HG02763 (cell line): ENCODE measurements at regions not wholly inside any gene's neighbourhood (a gene's known extent, or its start where the extent isn't known, plus 50 kb on each side); places are given as distances from the start of the nearest gene placed in this dataset.
"Not testable (repeated sequence)": the region's sequence is repeated elsewhere in the genome, so short reads cannot be mapped to it uniquely, and the experiment has no call there.

ENCODE experiments used
- ATAC-seq: cut with Tn5 transposase; IDR thresholded peaks from one replicate; pipeline ENCODE4 v1.9.1; 2021; ENCODE audit warnings: mild to moderate bottlenecking, moderate library complexity; ENCODE audit not compliant: unreplicated experiment

DNA sequence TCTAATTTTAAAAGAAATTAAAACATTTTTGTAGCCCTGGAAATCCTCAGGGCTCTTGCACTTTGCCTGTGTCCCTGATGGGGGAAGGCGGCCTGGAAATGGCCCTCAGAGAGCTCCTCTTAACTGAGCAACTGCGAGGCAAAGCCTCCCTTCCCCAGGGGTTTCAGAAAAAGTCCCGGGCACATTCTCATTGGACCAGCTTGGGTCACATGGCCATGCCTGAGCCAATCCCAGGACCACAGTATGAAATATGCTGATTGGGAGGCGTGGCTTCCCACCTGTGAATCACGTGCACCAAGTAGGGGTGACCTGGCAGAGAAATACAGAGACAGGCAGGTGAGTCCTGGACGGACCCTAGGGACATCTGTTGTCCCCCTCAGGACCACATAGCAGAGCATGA lies 90.4 kb upstream of the SFSWAP start:
- no peak for ATAC-seq

DNA sequence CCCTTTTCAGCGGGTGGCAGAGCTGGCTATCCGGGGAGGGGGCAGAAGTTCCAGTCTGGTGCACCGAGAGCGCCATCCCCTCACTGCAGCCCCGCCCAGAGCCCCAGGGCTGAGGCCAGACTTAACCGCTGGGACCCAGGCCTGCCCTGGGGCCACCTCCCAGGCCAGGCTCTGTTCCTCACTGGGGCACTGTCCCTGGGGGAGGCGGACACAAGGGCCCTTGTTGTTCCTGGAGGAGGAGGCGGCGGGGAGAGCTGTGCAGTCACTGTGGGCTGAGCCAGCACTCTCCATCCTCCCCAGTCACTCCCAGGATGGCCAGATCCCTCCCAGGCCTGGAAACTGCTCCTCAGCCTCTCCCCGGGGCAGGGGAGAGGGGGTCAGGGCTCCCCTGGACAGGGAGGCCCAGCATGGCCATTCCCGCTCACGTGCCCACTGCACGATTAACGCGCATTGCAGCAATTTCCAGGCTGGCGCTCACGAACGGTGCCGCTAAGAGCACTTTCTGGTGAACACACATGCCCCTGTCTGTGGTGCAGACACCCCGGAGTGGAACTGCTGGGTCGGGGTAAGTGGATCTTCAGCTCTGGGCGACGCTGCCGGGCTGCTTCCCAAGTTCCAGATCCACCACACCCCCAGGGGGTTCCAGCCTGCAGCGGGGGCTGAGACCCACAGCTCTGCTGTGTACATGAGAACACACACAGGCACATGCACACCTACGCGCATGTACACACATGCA lies 89.8 kb upstream of the SFSWAP start:
- ATAC-seq, result no peak

DNA sequence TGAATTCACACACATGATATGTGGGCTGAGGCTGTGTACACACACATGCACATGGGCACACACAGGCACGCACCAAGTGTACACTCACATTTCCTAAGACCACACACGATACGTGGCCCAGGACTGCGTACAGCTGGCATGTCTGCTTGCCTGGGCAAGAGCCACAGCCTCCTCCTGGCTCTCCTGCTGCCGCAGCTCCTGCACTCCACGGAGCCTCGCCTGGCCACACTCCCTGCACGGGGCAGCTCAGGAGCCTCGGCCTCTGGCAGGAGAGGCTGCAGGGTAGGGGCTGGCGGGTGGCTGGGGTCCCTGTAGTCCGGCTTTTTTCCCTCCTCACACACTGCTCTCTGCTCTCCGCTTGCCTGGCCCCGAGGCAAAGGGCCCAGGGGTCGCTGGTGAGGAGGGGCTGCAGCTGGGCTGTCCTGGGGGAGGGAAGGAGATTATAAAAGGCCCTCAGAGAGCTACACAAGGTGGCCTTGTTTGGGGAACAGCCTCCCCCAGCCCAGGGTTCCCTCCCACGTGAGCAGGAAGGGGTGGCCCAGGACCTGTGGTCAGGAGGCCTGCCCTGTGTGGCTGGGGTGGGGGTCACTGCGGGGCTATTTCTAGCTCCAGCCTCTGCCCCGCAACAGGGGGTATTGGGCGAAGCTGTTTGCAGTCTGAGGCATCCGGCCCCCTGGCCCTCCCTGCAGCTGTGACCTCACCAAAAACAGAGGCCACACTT lies 89.0 kb upstream of the SFSWAP start:
- no peak for ATAC-seq

DNA sequence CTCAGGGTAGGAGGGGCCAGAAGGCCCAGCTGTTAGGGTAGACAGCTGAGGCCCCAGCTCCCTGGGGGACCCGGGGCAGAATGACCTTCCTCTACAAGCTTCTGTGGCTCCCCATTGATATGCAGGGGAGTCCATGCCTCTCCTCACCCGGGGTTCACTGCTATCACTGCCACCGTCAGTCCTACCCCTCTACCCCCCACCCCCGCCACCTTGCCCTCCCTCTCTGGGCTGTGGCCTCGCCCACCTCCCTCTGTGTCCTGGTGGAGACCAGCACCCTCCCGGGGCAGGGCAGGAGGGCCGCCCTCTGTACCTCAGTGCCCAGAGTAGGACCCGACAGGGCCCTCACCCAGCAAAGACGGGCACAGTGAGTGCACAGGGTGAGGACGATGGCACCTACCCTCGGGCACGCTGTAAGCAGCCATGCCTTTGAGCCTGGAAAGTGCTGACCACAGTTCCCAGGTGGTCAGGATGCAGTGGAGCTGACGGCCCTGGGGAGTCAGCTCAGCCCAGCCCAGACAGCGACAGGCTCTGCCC lies 88.4 kb upstream of the SFSWAP start:
- no peak for ATAC-seq

DNA sequence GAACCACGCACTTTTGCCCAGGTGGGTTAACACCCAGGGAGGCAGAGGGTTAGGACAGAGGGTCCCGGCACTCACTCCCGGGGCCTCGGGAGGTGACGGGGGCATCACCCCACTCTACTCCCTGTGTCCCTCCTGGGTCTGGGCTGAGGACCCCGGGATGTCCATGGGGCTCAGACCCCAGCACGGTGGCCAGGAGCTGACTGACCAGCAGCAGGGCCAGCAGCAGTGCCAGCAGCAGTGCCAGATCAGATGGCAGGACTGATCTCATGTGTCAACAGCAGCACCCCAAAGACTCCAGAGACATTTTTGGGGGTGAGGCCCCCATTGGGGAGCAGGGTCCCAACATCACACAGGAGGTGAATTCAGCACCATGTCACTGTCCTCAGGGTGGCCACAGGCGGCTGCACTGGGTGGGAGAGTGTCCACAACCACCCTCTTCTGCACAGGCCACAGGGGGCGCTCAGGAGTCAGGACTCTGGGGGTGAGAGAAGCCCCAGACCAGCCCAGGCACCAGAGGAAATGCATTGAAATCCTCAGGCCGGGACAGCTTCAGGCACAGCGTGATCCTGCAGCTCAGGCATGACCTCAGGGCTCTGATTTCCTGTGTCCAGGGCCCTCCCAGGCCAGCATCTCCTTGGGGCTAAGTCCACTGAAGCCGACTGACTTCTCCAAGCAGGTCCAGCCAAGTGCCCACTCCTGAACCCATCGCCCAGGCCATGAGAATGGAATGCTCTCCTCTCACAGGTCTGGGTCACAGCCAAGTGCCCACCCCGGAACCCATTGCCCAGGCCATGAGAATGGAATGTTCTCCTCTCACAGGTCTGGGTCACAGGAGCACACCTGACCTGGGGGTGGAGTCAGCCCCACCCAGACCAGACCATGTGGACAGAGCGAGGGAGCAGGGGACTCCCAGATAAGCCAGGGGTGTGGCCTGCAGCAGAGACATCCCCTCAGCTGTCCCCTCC lies 87.2 kb upstream of the SFSWAP start:
- not testable (repeated sequence) for ATAC-seq

DNA sequence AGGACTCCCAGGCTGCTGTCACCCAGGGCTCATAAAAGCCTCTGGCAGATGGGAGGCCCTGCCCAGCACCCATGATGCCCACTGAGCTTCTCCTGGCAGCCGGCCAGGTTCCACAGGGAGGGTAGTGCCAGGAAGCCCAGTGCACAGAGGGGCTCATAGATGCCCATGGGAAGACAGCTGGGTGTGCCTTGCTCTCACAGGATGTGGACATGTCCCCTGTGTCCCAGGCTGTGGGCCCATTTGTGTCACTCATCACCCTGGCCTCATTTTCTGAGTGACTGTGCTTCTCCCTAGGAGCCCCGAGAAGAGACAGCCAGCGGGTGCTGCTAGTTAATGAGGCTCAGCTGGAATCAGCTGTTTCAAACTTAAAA lies 86.5 kb upstream of the SFSWAP start:
- ATAC-seq, result not testable (repeated sequence)

DNA sequence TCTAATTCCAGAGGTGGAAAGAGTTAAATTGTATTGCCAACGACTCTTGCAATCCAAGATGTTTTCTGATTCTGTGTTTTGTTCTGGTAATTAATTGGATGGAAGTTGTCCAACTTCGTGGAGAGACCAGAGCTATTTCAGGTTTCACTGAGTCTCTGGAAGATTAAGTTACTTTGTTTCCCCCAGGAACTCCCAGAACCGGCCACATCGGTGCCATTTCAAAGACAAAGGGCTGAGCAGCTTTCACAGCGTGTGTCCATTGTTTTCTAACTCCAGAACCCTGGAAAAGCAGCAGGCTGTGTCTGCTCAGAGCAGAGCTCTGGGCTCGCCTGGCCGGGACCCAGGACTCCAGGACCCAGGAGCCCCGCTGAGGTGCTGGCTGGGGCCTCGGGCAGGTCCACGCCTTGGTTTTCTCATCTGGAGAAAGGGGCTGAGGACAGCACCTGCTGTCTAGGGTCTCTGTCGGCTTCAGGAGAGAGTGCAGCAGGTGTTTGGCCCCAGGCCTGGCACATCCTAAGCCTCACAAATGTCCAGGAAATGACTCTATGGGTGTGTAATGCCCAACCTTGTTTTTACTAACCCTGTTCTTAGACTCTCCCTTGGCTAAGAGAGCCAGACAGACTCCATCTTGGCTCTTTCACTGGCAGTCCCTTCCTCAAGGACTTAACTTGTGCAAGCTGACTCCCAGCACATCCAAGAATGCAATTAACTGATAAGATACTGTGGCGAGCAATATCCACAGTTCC lies 86.0 kb upstream of the SFSWAP start:
- not testable (repeated sequence) for ATAC-seq

DNA sequence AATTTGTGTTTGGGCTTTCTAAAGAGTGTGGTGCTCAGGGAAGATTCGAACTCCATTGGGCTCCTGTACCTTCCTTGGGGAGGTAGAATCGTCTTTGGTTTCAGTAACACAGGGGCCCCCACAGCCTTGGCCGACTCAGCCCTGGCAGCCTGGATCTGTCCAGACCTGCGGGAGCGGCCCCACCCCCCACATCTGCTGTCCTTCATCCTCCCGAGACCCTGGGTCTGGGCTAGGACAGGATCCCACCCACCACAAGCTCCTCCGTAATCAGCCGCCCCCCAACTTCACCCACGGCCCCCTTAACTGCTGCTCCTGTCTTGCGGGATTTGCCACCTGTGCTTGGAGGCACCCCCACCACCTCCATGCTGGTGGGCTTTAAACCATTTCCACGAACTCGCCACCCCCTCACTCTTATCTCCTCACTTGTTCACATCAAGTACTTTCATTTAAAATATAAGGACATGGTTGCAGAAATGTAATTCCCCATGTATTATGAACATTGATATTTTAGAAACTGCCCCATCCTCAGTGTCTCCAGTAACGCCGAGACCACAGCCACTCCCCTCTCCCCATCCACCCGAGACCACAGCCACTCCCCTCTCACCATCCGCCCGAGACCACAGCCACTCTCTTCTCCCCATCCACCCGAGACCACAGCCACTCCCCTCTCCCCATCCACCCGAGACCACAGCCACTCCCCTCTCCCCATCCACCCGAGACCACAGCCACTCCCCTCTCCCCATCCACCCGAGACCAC lies 84.7 kb upstream of the SFSWAP start:
- not testable (repeated sequence) for ATAC-seq

DNA sequence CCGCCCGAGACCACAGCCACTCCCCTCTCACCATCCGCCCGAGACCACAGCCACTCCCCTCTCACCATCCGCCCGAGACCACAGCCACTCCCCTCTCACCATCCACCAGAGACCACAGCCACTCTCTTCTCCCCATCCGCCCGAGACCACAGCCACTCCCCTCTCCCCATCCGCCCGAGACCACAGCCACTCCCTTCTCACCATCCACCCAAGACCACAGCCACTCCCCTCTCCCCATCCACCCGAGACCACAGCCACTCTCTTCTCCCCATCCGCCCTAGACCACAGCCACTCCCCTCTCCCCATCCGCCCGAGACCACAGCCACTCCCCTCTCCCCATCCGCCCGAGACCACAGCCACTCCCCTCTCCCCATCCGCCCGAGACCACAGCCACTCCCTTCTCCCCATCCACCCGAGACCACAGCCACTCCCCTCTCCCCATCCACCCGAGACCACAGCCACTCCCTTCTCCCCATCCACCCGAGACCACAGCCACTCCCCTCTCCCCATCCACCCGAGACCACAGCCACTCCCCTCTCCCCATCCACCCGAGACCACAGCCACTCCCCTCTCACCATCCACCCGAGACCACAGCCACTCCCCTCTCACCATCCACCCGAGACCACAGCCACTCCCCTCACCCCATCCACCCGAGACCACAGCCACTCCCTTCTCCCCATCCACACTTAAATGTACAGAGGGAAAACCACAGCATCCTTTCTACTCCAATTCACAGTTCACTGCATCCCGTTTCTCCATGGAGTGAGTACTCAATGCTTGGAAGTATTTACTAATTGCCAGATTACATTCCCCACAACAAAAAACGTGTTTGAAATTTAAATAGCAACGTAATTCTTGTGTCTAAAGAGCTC lies 83.5 kb upstream of the SFSWAP start:
- not testable (repeated sequence) for ATAC-seq

DNA sequence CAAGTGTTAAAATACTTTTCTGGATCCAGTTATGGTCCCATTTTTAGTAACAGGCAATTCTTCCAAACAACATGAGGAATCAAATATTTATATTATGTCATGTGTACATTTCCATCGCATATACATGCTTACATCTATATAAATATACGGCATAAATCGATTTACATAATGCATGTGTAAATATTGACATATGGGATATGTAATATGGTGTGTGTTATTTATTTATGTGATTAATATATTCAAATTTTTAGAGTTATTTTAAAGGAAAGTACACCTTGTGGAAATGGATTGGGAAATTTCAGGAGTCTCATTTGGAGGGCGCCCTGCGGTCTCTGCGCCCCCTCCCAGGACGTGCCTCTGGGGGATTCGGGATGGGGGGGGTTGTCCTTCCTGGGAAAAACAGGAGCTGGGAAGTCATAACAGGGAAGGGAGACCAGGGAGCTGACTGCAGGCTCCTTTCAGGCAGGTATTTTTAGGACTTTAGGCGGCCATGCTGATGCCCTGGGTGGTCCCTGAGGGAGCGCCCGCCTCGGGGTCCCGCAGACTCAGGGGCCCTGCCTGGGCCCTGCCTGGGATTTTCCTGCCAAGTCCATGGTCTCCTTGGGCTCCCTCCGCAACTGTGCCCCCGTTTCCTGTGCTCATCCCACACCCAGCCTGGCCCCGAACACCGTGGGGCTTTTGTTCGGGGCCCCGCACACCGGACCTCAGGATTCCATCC lies 82.7 kb upstream of the SFSWAP start:
- ATAC-seq, result no peak

DNA sequence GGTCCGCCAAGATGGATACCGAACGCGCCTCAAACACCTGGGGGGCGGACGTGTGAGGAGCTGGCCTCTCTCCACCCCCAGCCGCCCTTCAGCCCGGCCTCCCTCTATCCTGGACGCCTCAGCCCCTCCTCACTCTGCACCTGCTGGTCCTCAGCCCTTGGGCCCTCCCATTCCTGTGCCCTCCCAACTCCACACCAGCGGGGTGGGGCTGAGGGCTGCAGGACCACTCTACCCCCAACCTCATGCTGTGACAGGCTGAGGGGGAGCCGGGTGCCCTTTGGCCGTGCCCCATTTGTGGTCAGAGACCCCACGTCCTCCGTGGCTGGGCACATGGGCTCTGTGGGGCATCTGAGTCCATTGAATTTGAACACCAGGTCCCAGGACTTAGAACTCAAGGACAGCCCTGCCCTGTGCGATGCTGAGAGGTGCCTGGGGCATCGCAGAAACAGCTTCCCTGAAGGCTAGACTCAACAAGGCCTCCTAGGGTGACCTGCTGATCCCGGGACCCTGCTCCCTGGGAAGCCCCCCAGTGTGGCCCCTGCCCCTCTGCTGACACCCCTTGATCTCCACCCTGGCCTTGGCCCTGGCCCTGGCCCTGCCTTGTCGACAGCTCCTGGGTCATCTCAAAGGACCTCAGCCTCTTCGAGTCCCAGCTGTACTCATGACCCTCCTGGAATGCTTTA lies 82.0 kb upstream of the SFSWAP start:
- no peak for ATAC-seq

DNA sequence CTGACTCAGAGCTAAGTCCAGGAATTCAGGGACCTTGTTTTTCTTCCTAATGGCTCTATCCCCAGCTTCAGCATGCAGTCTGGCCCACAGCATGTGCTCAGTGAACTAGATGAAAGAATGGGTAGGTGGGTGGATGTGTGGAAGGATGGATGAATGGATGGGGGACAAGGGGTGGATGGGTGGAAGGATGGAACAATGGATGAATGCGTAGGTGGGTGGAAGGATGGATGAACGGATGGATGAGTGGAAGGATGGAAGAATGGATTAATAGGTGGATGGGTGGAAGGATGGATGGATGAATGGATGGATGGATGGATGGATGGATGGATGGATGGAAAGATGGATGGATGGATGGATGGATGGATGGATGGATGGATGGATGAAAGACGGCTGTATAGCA lies 79.7 kb upstream of the SFSWAP start:
- ATAC-seq, result no peak

DNA sequence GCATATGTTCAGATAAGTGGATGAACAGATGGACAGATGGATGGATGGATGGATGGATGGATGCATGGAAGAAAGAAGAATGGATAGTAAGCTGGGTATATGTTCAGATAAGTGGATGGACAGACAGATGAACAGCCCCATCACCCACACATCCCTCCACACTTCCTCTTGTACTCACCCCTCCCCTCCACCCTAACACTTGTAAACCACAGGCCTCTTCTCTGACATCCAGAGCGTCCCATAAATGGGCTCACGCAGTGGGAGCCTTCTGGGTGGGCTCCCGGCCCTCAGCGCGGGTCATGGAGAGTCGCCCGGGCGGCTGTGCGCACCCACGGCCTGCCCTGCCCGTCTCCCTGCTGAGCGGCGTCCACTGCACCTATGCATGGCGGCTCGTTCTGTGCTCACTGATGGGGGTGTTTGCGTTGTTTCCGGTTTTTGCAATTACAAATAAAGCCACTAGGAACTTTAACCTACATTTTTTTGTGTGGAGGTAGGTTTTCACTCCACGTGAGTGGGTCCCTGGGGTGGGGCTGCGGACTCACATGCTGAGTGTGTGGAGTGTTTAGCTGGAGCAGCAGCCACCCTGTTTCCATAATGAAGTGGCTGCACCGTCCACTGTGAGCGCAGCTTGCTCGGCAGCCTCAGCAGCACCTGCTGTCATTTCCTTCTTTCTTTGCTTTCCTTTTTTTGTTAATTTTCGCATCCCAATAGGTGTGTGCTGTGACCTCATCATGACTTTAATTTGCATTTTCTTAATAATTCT lies 78.8 kb upstream of the SFSWAP start:
- not testable (repeated sequence) for ATAC-seq

DNA sequence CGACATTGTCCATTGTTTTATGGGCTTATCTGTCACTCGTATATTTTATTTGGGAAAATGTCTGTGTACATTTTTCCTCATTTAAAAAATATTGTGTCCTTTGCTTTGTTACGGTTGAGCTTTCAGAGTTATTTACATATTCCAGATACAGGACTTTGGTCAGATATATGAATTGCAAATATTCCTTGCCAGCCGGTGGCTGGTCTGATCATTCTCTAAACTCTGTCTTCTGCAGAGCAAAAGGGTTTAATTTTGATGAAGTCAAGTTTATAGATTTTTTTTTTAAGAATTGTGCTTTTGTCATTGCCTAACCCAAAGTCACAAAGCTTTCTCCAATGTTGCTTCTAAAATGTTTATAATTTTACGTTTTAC lies 78.3 kb upstream of the SFSWAP start:
- not testable (repeated sequence) for ATAC-seq

DNA sequence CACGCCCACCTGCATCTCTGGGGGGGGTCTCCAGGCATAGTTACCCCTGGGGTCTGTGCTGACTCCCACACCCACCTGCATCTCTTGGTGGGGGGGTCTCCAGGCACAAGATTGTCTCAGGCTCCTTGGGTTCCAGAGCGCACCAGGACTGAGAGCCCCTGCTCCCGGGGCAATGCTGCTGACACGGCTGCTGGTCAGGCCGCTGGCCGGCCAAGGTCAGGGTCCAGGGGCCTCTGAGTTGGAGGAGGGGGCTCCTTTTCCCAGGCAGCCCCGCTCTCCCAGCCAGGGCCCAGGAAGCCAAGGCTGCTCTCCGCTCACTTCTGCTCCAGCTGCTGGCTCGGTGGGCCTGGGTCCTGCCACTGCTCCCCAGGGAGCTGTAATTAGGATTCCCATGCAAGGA lies 77.3 kb upstream of the SFSWAP start:
- not testable (repeated sequence) for ATAC-seq

DNA sequence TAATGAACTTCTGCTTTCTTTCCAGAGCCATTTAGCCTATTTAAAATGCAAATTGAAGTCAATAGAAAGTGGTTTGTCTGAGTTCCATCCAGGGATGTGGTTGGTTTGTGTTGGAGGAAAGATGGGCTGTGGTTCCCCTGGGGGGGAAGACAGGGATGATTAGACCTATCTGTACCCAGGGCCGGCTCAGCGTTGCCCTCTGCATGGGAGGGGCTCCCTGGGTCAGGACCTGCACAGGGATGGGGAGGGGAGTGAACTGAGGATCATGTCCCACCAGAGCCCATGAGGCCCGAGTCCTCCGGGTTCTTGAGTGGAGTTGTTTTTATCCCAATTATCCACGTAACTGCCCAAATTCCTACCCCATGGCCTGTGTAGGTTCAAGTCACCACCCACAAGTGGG lies 76.9 kb upstream of the SFSWAP start:
- no peak for ATAC-seq

DNA sequence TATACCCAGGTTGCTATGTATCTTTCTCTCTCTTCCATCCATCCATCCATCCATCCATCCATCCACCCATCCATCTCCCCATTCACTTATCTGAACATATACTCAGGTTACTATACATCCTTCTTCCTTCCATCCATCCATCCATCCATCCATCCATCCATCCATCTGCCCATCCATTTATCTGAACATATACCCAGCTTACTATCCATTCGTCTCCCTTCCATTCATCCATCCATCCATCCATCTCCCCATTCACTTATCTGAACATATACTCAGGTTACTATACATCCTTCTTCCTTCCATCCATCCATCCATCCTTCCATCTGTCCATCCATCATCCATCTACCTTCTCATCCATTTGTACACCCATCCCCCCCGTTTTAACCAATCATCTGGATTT lies 75.9 kb upstream of the SFSWAP start:
- not testable (repeated sequence) for ATAC-seq
